ENCODE measurements at regions not wholly inside any gene's neighbourhood (a gene's known extent, or its start where the extent isn't known, plus 50 kb on each side); places are given as distances from the start of the nearest gene placed in this dataset.

- no peak for TF ChIP-seq CTCF (IDR thresholded peaks at IDR 0.05; ENCODE audit: borderline replicate concordance, insufficient read depth, low read depth, low read length)
Measured at GRCh38 chr2:228630786-228631185, 449.3 kb upstream of the SPHKAP start.

GRCh38 chr2:228629251-228629650 lies 447.8 kb upstream of the SPHKAP start:
- no peak for TF ChIP-seq CTCF (IDR thresholded peaks at IDR 0.05; ENCODE audit: borderline replicate concordance, insufficient read depth, low read depth, low read length)
- no peak overlapping the region for H3K4me3 ChIP-seq (ENCODE audit: low read depth, low read length)

More at GRCh38 chr2:228630786-228631185, 449.3 kb upstream of the SPHKAP start:
- no peak overlapping the region for H3K4me3 ChIP-seq (ENCODE audit: low read depth, low read length)

GRCh38 chr2:228628682-228629081 lies 447.2 kb upstream of the SPHKAP start:
- no peak overlapping the region for H3K4me3 ChIP-seq (ENCODE audit: low read depth, low read length)
- no peak for TF ChIP-seq CTCF (IDR thresholded peaks at IDR 0.05; ENCODE audit: borderline replicate concordance, insufficient read depth, low read depth, low read length)

- no peak overlapping the region for H3K4me3 ChIP-seq (ENCODE audit: low read depth, low read length)
- no peak for TF ChIP-seq CTCF (IDR thresholded peaks at IDR 0.05; ENCODE audit: borderline replicate concordance, insufficient read depth, low read depth, low read length)
Measured at GRCh38 chr2:228627510-228627909, 446.0 kb upstream of the SPHKAP start.

- no peak for TF ChIP-seq CTCF (IDR thresholded peaks at IDR 0.05; ENCODE audit: borderline replicate concordance, insufficient read depth, low read depth, low read length)
- no peak overlapping the region for H3K4me3 ChIP-seq (ENCODE audit: low read depth, low read length)
Measured at GRCh38 chr2:228625481-228625880, 444.0 kb upstream of the SPHKAP start.

GRCh38 chr2:228624733-228625132 lies 443.2 kb upstream of the SPHKAP start:
- no peak for TF ChIP-seq CTCF (IDR thresholded peaks at IDR 0.05; ENCODE audit: borderline replicate concordance, insufficient read depth, low read depth, low read length)
- H3K4me3 ChIP-seq (ENCODE audit: low read depth, low read length): no peak overlapping the region

GRCh38 chr2:228615496-228615895 lies 434.0 kb upstream of the SPHKAP start:
- no peak overlapping the region for H3K4me3 ChIP-seq (ENCODE audit: low read depth, low read length)

More at GRCh38 chr2:228615496-228615895, 434.0 kb upstream of the SPHKAP start:
- no peak for TF ChIP-seq CTCF (IDR thresholded peaks at IDR 0.05; ENCODE audit: borderline replicate concordance, insufficient read depth, low read depth, low read length)

All from GM12875 (cell line).